A673 (cell line): ENCODE measurements at regions not wholly inside any gene's neighbourhood (a gene's known extent, or its start where the extent isn't known, plus 50 kb on each side); places are given as distances from the start of the nearest gene placed in this dataset.

Experiments used
- CTCF ChIP-seq: fragments of 300-800, 200-600 bp; sonication (generic); conservative IDR thresholded peaks from 2 replicates; pipeline ENCODE4 v1.5.1; 2017; ENCODE audit warnings: low read depth, mild to moderate bottlenecking, antibody characterized with exemption, low read length, moderate library complexity, mixed read lengths
- EZH2 ChIP-seq: fragments of 200-600 bp; sonication (generic); IDR thresholded peaks from 2 replicates; pipeline ENCODE4 v1.6.1; 2017; ENCODE audit warnings: borderline replicate concordance, low read depth, mild to moderate bottlenecking, mixed read lengths, antibody characterized with exemption, low read length; ENCODE audit not compliant: poor library complexity, severe bottlenecking

GRCh38 chr7:70870349-70870748 lies 261.6 kb upstream of the GALNT17 start:
- TF ChIP-seq CTCF (no peak), EZH2 (no peak)
